Inflammatory macrophage treated with lipopolysaccharide for 4 hours (primary cell): ENCODE measurements at regions not wholly inside any gene's neighbourhood (a gene's known extent, or its start where the extent isn't known, plus 50 kb on each side); places are given as distances from the start of the nearest gene placed in this dataset.
A peak's percentile ranks its signal among the peaks of the same experiment; 100 is the strongest.
"Not testable (repeated sequence)": the region's sequence is repeated elsewhere in the genome, so short reads cannot be mapped to it uniquely, and the experiment has no call there.

ENCODE experiments used
- DNase-seq: peaks from one replicate; pipeline ENCODE4 v3.0.0-alpha.2; 2020

DNA sequence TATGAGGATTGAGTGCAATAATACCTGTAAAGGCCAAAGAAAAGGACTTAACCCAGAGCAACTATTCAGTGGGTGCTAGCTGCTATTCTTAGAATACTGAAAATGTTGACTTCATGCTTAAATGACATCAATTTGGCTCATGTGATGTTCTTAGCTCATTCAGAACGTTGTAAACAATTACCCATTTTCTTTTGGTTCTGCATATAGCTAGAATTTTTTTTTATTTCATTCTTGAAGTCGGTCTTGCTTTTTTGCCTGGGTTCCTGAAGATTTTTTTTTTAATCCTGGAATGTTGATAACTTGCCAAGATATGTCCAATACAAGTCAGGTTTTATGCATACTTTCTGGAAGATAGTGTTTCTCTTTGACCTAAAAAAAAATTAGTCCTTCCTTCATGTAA lies 772.0 kb downstream of the LTN1 start:
- DNase-seq: no peak

DNA sequence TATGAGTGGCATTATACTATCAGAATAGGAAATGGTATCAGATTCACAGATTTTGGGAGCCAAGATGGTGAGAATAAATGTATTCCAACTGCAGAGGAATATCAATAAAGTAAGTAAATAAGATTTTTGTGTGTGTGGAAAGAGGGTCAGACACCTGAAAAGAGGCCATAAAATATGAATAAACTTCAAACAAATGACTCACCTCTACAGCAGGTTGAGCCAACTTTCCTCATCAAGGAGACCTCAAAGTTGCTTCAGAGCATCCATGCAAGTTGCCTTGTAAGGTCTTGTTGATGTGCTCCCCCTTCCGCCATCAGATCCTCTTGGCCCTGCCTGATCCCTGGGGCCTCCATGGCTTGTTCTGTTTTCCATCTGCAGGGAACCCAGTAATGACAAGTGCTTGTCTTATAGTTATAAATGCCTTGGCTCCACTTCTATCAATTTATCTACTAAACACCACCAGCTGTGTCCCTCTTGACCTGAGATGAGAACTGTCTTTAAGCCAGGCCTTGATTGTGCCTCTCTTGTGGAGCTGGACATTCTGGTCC lies 775.6 kb downstream of the LTN1 start:
- DNase-seq: no peak

DNA sequence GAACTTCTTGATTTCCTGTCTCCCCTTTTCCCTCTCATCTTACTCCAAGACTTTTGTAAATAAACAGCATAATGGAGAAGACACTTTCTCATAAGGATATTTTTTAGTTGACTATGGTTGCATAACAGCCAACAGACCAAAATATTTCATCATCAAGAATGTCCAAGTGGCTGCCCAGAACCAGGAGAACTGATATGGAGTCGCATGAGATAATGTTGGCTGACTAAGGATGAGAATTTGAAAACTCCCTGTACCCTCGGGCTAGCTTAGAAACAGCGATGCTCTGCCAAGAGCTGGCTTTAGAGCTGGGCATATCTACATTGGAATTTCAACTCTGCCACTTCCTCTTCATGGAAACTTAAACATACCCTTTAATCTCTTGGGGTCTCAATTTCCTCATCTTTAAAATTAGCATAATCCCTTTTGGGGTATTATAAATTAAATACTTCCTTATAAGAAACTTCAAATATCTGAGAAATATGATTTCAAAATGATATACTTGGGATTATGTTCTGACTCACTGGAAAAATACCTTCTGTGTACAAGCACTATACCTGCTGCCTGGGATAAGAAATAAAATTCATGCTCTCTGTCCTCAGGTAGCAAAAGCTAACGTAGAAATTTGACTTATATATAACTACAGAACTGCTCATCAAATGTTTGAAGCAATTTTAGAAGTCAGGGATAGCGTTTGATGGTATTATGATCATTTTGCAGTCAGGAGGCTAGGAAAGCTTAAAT lies 777.3 kb downstream of the LTN1 start:
- DNase-seq: no peak

DNA sequence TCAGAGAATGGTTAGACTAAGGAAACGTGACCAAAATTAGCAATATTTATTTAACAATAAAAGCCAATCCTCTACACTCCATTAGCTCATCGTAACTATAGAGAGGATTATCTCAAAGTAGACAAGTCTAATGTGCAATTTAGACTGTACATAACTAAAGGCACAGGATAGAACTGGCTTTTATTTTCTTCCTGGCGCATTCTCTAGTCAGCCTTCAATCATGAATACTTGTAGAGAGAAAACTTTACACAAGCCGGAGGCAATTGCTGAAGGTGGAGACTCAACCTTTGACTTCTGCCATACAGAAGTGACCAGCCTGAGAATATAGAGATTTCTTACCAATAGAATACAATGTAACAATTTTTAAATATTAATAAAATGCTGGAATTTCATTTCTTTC lies 777.9 kb downstream of the LTN1 start:
- DNase-seq: no peak

DNA sequence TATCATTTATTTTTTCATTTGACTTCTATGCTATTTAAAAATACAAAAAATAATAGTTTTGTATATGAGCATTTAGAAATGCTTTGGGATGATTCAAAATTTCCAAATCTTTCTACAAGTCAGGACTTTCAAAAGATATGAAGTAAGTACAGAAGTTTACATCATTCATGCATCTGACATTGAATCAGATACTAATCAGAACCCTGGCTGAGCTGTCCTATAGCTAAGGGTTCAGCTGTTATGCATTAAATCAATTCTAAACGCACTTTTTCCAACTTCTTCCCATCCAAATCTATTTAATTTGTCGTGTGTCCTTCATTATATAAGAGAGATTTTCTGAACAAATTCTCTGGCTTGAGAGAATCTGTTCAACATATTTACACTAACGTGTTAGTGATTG lies 779.4 kb downstream of the LTN1 start:
- peak; percentile 21 for DNase-seq

DNA sequence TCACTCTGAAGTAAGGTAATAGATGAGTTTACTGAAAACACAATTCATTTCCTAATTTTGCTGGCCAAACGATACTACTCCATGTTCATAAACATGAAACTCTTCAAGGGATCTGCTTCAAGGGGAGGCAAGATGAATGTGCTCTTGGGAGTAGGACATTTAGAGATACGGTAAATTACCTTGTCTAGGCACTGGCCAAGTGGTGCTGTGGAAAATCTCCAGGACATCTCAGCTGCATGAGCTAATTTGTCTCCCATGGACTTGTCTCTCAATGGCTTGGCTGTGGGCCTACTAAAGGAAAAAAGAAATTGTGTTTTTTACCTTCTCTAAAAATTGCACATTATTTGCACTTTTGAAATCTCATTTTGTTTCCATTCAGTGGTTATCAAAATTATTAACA lies 780.6 kb downstream of the LTN1 start:
- no peak for DNase-seq

DNA sequence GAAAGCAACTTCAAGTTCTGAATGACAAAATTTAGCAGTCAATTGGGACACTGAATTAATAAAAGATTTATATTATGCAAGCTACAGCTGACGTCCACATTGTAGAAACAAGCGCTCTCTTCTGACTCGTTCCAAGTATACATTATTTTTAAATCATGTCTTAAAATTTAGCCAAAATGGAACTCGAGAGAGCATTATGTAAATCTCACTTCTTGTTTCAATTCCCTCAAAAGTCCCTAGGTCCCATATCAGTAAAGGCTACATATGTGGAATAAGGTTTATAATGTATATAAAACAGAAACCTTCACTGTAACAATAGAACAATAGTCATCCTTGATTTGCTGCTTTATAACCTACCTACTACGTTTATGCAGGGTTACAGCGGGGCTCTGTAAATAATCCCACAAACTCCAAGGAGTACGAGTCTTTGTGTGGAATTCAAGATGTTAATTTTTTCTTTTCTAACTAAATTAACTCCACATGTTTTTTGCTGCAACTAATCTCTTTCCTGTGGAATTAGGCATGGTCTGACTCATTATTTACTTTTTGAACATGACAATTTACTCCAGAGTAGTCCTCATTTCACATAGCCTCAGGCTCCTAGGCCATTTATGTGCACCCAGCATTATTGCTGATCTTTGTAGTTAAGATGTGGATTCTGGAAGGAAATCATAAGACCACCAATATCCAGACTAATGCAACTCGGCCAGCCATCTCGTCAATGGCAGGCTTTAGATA lies 785.1 kb downstream of the LTN1 start:
- DNase-seq: peak; percentile 46

DNA sequence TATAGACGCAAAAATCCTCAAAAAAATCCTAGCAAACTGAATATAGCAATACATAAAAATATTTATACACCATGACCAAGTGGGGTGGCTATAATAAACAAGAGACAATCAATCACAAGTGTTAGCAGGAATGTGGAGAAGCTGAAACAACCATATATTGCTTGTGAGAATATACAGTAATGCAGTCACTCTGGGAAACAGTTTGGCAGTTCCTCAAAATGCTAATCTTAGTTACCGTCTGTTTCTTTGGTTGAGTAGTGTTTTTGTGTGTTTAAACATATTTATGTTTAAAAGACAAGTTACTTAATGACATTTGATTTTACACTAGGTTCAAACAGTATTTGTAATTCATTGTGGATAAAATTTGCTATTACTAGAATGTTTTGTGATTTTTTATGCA lies 792.0 kb downstream of the LTN1 start:
- DNase-seq: no peak

DNA sequence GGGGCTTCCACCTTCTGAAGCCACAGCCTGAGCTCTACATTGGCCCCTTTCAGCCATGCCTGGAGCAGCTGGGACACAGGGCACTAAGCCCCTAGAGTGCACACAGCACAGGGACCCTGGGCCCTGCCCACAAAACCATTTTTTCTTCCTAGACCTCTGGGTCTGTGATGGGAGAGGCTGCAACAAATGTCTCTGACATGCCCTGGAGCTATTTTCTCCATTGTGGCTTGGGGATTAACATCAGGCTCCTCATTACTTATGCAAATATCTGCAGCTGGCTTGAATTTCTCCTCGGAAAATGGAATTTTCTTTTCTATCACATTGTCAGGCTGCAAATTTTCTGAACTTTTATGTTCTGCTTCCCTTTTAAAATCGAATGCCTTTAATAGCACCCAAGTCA lies 795.7 kb downstream of the LTN1 start:
- no peak for DNase-seq

DNA sequence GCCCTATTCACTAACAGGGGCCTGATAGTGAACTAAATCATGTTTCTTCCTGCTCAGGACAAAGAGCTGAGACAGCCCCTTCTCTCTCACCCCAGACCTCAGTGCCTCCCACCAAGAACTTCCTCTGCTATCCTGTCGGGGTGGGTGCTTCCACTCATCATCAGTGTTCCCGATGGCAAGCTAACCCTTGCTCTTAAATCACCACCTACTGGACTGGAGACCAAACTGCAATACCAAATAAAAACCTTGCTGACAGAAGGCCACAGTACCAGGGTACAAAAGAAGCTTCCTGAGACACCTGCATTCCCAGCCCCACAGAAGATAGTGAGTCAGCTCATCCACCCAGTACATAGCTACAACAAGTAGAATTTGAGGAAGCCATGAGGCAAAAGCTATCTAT lies 799.5 kb downstream of the LTN1 start:
- DNase-seq: no peak

DNA sequence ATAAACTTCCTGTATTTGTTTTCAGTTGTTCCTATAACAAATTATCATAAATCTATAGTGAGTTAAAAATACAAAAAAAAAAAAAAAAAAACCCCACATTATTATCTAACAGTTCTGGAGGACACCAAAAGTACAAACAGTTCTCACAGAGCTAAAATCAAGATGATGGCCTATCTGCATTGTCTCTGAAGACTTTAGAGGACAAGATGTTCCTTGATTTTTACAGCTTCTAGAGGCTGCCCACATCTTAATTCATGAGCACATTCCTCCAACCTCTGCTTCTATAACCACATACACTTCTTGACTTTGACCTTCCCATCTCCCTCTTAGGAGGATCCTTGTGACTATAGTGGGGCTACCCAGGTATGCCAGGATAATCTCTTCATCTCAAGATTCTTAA lies 806.1 kb downstream of the LTN1 start:
- no peak for DNase-seq

DNA sequence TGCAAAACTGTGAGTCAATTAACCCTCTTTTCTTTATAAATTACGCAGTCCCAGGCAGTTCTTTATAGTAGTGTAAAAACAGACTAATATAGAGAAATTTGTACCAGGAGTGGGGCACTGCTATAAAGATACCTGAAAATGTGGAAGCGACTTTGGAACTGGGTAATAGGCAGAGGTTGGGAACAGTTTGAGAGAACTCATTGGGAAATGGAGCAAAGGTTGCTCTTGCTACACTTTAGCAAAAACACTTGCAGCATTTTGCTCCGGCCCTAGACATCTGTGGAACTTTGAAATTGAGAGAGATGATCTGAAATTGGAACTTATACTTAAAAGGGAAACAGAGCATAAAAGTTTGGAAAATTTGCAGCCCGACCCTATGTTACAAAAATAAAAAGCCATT lies 810.9 kb downstream of the LTN1 start:
- DNase-seq: no peak

DNA sequence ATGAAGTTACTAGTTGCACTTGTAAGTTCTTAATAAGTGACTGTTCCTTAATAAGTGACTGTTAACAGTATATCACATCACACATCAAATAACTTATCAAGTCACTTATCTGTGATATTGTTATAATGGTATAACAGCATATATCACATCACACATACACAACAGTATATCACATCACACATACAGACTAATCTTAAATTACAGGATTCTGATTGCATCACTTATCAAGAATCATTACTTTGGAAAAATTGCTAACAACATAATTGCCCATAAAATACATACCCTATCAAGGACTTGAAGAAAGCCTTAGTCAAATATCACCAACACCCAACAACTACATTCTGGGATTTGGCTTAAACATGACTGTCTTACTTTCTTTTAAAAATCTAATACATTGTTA lies 813.5 kb downstream of the LTN1 start:
- DNase-seq: no peak

DNA sequence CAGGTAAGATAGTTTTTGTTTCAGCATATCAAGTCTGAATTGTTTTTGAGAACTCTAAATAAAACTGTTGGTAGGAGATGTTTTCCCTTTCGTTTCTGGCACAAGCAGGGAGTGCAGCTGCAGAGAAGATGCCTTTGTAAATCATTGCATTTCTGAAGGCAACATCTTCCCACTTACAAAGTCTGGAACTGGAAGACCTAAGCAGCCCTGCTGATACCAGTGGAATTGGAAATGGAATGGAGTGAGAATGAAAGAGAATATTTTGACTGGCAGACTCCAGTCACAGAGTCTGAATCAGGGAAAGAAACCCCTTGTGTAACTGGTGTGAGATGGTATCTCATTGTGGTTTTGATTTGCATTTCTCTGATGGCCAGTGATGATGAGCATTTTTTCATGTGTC lies 815.6 kb downstream of the LTN1 start:
- no peak for DNase-seq

DNA sequence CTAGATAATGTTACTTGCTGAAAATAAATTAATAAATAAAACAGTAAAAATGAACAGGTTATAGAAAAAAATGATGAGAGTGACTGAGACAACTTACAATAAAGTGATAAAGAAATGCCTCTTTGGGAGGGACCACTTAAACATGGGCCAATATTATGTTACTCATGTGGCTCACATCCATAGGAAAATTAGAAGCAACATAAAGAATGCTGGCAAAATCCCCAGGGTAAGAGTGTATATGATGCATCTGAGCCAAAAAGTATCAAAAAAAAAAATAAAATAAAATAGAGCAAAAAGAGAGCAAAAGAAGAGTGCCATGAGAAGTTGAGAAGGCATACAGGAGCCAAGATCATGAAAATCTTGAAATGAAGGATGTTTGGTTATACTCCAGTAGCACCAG lies 818.0 kb downstream of the LTN1 start:
- DNase-seq: no peak

DNA sequence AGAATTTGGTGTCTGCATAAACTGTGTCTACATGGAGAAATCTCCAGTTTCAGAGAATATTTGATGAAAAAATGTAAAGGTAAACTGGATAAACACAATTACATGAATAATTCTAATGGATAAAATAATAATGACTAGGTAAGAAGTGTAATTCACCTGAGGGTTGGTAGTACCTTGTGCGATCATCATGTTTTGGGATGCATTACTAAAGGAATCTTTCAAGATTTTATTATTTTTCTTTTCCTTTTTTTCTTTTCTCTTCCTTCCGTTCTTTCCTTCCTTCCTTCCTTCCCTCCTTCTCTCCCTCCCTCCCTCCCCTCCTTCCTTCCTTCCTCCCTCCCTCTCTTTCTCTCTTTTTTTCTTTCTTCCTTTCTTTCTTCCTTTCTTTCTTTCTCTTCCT lies 818.7 kb downstream of the LTN1 start:
- no peak for DNase-seq

DNA sequence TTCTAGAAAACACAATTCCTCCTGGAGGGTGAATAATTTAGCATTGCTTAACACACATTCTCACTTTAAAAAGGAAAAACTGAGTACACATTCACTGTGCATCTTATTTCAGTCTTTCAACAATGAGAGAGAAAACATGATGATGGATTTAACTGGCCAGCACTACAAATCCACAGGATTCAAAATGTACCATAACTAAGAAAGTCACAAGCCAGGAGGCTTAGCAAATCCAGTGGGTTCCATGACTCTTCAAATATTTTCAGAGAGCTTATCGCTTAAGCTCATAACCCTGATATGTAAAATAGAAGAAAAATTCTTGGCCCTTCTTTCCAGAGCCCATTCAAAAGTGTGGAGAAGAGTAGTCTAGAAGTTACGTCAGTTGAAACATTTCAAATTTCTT lies 820.3 kb downstream of the LTN1 start:
- DNase-seq: no peak

DNA sequence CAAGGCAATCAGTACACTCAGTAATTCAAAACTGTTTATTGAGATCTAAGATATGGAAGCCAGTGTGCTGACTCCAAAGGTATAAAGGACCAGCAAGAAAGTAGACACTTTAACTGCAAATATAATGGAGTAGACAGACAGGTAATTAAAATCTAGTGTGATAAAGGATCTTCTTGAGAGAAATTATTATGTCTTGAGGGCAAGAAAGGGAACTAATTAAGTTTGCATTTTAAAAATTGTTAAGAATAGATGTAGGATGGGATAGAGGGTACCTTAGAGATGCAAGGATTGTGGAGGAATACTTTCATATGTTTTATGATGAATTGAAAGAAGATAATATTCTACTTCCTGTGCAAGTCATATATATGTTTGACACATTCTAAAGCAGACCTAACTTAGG lies 825.3 kb downstream of the LTN1 start:
- no peak for DNase-seq

DNA sequence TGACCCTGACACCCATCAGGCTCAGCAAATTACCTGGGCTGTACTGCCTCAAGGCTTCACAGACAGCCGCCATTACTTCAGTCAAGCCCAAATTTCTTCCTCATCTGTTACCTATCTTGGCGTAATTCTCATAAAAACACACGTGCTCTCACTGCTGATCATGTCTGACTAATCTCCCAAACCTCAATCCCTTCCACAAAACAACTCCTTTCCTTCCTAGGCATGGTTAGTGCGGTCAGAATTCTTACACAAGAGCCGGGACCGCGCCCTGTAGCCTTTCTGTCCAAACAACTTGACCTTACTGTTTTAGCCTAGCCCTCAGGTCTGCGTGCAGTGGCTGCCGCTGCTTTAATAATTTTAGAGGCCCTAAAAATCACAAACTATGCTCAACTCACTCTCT lies 828.2 kb downstream of the LTN1 start:
- not testable (repeated sequence) for DNase-seq

DNA sequence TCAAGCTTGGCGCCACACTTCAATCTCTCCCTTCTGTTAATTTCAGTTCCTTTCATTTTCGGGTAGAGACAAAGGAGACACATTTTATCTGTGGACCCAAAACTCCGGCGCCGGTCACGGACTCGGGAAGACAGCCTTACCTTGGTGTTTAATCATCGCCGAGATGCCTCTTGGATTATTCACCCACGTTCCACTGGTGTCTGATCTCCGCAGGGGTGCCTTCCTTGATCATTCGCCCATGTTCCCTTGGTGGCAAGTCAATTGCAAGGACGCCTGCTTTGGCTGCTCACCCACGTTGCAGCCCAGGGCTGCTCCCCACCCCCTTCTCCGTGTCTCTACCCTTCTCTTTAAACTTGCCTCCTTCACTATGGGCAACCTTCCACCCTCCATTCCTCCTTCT lies 830.6 kb downstream of the LTN1 start:
- DNase-seq: not testable (repeated sequence)

DNA sequence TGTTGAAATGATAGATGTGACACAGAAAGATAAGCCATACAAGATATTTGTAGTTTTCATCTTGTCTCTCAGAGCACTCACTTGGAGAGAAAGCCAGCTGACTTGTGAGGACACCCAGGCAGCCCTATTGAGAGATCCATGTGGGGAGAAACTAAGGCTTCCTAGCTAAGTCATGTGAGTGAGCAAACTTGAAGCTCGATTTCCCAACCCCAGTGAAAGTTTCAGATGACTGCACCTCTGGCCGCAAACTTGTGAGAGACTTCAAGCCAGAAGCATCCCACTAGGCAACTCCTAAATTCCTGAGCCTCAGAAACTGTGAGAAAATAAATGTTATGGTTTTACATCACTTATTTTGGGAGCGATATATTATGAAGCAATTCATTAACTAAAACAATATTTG lies 832.3 kb downstream of the LTN1 start:
- no peak for DNase-seq

DNA sequence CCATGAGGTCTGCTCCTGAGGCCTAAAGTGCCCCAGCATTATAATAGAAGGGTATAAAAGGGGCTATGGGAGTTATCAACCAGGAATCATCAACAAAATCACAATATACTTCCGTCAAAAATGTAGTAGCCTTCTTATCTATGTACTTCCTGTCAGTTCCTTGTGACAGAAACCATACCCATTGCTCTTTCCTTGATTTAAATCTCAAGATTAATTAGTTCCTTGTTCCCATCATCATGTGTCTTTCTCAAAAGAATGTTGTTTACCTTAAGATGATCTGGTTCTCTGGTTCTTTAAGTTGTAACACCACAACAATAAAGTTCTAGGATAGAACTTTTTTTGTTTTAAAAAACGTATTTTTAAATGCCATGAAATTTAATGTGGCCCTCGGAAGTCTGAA lies 833.3 kb downstream of the LTN1 start:
- DNase-seq: no peak

DNA sequence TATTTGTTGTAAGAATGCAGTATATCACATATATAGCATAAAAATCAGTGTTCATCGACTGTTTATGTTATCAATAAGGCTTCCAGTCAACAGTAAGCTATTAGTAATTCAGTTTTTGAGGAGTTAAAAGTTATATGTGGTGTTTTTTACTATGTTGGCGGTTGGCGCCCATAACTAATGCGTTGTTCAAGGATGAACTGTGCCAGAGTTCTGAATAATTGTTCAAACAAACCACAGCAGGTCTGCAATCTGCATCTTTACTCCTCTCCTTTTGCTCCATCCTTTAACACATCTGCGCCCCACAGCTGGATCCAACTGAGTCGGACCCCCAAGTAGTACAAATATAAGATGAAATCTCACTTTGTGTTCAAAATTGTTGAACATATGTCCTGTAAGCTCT lies 836.1 kb downstream of the LTN1 start:
- no peak for DNase-seq

DNA sequence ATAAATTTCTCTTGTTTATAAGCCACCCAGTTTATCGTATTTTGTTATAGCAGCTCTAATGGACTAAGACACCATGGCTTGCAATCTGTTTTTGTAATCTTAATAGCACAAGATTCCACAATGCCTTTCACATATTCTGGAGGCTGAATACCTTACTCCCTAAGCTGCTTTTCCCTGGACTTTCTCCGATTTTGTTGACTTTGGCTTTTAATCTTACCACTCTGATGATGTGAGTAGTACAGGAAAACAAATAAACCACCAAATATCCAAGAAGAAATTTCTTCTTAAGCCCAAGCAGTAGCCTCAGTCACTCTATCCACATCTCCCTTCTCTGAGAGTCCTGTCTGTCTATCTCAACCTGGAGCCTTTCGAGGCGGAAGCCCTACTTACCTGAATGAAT lies 838.6 kb downstream of the LTN1 start:
- DNase-seq: no peak

DNA sequence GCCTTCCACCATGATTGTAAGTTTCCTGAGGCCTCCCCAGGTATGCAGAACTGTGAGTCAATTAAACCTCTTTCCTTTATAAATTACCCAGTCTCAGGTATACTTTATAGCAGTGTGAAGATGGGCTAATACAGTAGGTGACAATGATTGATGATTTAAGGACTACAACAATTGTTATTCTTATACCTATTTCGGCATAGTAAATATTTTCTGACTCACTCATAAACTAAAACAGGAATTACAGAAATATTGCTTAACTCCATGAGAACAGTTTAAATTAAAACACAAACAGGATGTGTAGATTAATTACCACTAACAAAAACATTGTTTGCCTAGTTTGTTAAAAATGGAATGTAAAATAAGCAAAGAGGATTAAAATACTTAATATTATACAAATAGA lies 839.9 kb downstream of the LTN1 start:
- peak; percentile 21 for DNase-seq
